OCI-LY7 (cell line): ENCODE measurements at regions not wholly inside any gene's neighbourhood (a gene's known extent, or its start where the extent isn't known, plus 50 kb on each side); places are given as distances from the start of the nearest gene placed in this dataset.

ENCODE experiments used
- BruUV-seq: library from RNA; stranded (reverse); fragments of 400-500 nt; replicated peaks from 2 replicates; lab custom pipeline; 2021; lab: Mats Ljungman, UMichigan
- CTCF ChIA-PET: fragments of 300-600 bp; sonication (Branson Sonifier 250); formaldehyde crosslinking; loops from one replicate; lab custom pipeline; 2022; ENCODE audit warnings: antibody characterized with exemption; ENCODE audit not compliant: unreplicated experiment; lab: Charles Lee
- POLR2A ChIA-PET: fragments of 300-600 bp; sonication (Branson Sonifier 250); formaldehyde crosslinking; loops from one replicate; lab custom pipeline; 2022; ENCODE audit warnings: antibody characterized with exemption; lab: Charles Lee
- DNase-seq: peaks from one replicate; pipeline ENCODE4 v3.0.0-alpha.2; 2015; ENCODE audit warnings: low spot score
- H2AFZ ChIP-seq: fragments of 200-600 bp; sonication (generic), shearing (Covaris generic); 2 replicates; pipeline ENCODE4 v1.6.1; 2014; ENCODE audit warnings: mild to moderate bottlenecking, antibody characterized with exemption, low read length, moderate library complexity
- H3K27ac ChIP-seq: fragments of 200-600 bp; sonication (generic); 2 replicates; pipeline ENCODE4 v1.5.1; 2014; ENCODE audit warnings: mixed run types, low read depth, mild to moderate bottlenecking, moderate library complexity, low read length, inconsistent platforms; ENCODE audit not compliant: poor library complexity, severe bottlenecking
- H3K36me3 ChIP-seq: fragments of 200-600 bp; sonication (generic); 2 replicates; pipeline ENCODE4 v1.6.1; 2014; ENCODE audit warnings: mild to moderate bottlenecking, antibody characterized with exemption, low read length, moderate library complexity, mixed read lengths; ENCODE audit not compliant: insufficient read depth
- H3K4me1 ChIP-seq: fragments of 200-600 bp; sonication (generic); 2 replicates; pipeline ENCODE4 v1.5.1; 2014; ENCODE audit warnings: mild to moderate bottlenecking, low read length; ENCODE audit not compliant: insufficient read depth, poor library complexity, severe bottlenecking
- H3K4me2 ChIP-seq: fragments of 200-600 bp; sonication (generic); 2 replicates; pipeline ENCODE4 v1.6.1; 2014; ENCODE audit warnings: mild to moderate bottlenecking, low read length
- H3K4me3 ChIP-seq: fragments of 200-600 bp; sonication (generic); 2 replicates; pipeline ENCODE4 v1.5.1; 2014; ENCODE audit warnings: mild to moderate bottlenecking, low read depth, low read length; ENCODE audit not compliant: poor library complexity, severe bottlenecking
- H3K79me2 ChIP-seq: fragments of 200-600 bp; sonication (generic); 2 replicates; pipeline ENCODE4 v1.6.1; 2016; ENCODE audit warnings: low read depth, mild to moderate bottlenecking, low read length, moderate library complexity, mixed read lengths; ENCODE audit not compliant: insufficient read depth
- H3K9me2 ChIP-seq: fragments of 200-600 bp; sonication (generic); 2 replicates; pipeline ENCODE4 v1.6.1; 2016; ENCODE audit warnings: mild to moderate bottlenecking, low read length, mixed read lengths; ENCODE audit not compliant: insufficient read depth
- H3K9me3 ChIP-seq: fragments of 200-600 bp; sonication (generic); 2 replicates; pipeline ENCODE4 v1.6.1; 2014; ENCODE audit warnings: mild to moderate bottlenecking, mixed run types, low read length, mixed read lengths
- H4K20me1 ChIP-seq: fragments of 200-600 bp; sonication (generic); 2 replicates; pipeline ENCODE4 v1.6.1; 2014; ENCODE audit warnings: mild to moderate bottlenecking, antibody characterized with exemption, low read length, moderate library complexity, mixed read lengths; ENCODE audit not compliant: insufficient read depth
- CTCF ChIP-seq: fragments of 200-600 bp; sonication (generic); conservative IDR thresholded peaks from 2 replicates; pipeline ENCODE4 v1.5.1; 2014; ENCODE audit warnings: mild to moderate bottlenecking, antibody characterized with exemption, low read length, moderate library complexity, mixed read lengths
- EZH2phosphoT487 ChIP-seq: fragments of 200-600 bp; sonication (generic); IDR thresholded peaks from 2 replicates; pipeline ENCODE4 v1.6.1; 2018; ENCODE audit warnings: low read depth, borderline replicate concordance, mild to moderate bottlenecking, mixed run types, antibody characterized with exemption, low read length, moderate library complexity, mixed read lengths
- intact Hi-C: fragments of 100-400 bp; cut with micrococcal nuclease; formaldehyde crosslinking; loops from one replicate; pipeline ENCODE4 v1.10.0; 2022; ENCODE audit not compliant: unreplicated experiment

DNA sequence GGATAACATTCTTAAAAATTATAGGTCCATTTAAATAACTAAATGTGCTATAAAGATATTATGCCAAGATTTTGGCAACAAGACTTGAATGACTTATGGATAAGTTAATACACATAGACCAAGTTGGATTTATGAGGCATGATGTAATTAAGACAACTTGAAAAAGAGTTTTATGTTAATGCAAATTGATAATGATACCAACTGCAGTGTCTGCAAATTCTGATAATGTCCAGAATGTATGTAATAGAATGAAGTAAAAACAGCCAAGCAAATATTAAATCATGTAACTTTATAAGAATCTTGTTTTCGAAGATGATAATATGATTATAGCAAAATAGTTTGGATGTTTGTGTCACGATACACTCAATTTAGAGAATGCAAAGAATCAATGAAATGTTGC, 868.3 kb downstream of the DNAJB9 start:
- no peak for DNase-seq
- H3K27ac ChIP-seq, result no peak overlapping the region
- ChIA-PET CTCF (no interaction called here), POLR2A (no interaction called here)
- intact Hi-C loops, result no loop called here
- BruUV-seq, result no TSS peak
- H3K4me1 ChIP-seq, result no peaks in the 10 kb centered on the region
- H3K4me2 ChIP-seq, result no peak overlapping the region
- H3K4me3 ChIP-seq, result no peak overlapping the region
- no peak for TF ChIP-seq EZH2phosphoT487
- no peak for TF ChIP-seq CTCF
- H3K9me2 ChIP-seq, result no peaks in the 10 kb centered on the region
- H3K9me3 ChIP-seq, result no peaks in the 10 kb centered on the region
- no peaks in the 10 kb centered on the region for H3K79me2 ChIP-seq
- H2AFZ ChIP-seq, result no peak overlapping the region
- H4K20me1 ChIP-seq, result no peaks in the 10 kb centered on the region
- H3K36me3 ChIP-seq, result no peaks in the 10 kb centered on the region

- Histone ChIP-seq H2AFZ (no peak overlapping the region), H3K9me2 (no peaks in the 10 kb centered on the region), H3K79me2 (no peaks in the 10 kb centered on the region), H3K9me3 (no peaks in the 10 kb centered on the region), H3K4me2 (no peak overlapping the region), H4K20me1 (no peaks in the 10 kb centered on the region), H3K27ac (no peak overlapping the region), H3K4me3 (no peak overlapping the region), H3K4me1 (no peaks in the 10 kb centered on the region), H3K36me3 (no peaks in the 10 kb centered on the region)
- intact Hi-C loops, result no loop called here
- DNase-seq, result no peak
- BruUV-seq, result no TSS peak
- TF ChIP-seq CTCF, result no peak
- TF ChIP-seq EZH2phosphoT487, result no peak
- ChIA-PET CTCF (no interaction called here), POLR2A (interaction anchor here (0.6 kb wide), 1 partner anchor 962 kb away, joined by 3 read pairs; no protein-coding TSS in a partner anchor)
These were observed 880.1 kb downstream of the DNAJB9 start for GRCh38 chr7:109449760-109450159.

DNA sequence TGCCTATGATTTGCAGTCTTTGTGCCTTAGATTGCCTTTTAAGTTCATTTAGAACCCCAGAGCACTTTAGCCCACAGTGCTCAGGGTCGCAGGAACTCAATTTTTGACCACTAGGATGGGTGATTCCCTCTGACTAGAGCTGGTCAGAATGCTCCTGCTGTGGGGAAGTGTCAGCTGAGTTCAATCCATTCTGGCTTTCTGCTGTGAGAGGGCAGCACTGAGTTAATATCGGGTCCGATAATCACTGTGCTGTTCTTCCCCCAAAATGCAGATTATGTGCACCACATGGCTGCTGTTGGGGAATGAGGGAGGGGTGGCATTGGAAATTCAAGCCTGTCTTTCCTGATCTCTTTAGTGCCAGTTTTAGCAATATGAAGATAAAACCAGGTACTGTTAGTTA, 886.4 kb downstream of the DNAJB9 start:
- POLR2A ChIA-PET, result no interaction called here
- no peaks in the 10 kb centered on the region for H3K36me3 ChIP-seq
- DNase-seq, result no peak
- no peak overlapping the region for H3K4me3 ChIP-seq
- H4K20me1 ChIP-seq, result no peaks in the 10 kb centered on the region
- no peak overlapping the region for H3K4me2 ChIP-seq
- BruUV-seq, result no TSS peak
- H3K4me1 ChIP-seq, result no peaks in the 10 kb centered on the region
- no peaks in the 10 kb centered on the region for H3K79me2 ChIP-seq
- H2AFZ ChIP-seq, result no peak overlapping the region
- TF ChIP-seq EZH2phosphoT487 (no peak), CTCF (no peak)
- no peaks in the 10 kb centered on the region for H3K9me2 ChIP-seq
- CTCF ChIA-PET, result no interaction called here
- H3K9me3 ChIP-seq, result no peaks in the 10 kb centered on the region
- intact Hi-C loops, result no loop called here
- H3K27ac ChIP-seq, result no peak overlapping the region
